ENCODE measurements at regions not wholly inside any gene's neighbourhood (a gene's known extent, or its start where the extent isn't known, plus 50 kb on each side); places are given as distances from the start of the nearest gene placed in this dataset.

GRCh38 chr5:31062902-31063580 lies 130.4 kb upstream of the CDH6 start:
- Histone ChIP-seq H3K27me3 (ENCODE audit: control insufficient read depth, insufficient read depth, low read length) (no peaks in the 10 kb centered on the region), H3K4me3 (replicated peaks in 1 of 4; ENCODE audit: control extremely low read depth in 1 of 4, insufficient read depth in 1 of 4, low read depth in 3 of 4, low read length in 4 of 4) (no peak overlapping the region), H3K4me1 (ENCODE audit: control insufficient read depth, extremely low read depth, insufficient read depth, low read length) (peaks cover 2% of the 10 kb centered on the region), H3K9ac (ENCODE audit: insufficient read depth, low read length) (no peak overlapping the region), H2AFZ (ENCODE audit: low read length) (no peak overlapping the region), H3K36me3 (ENCODE audit: control insufficient read depth, insufficient read depth, low read length) (no peaks in the 10 kb centered on the region), H3K9me3 (ENCODE audit: control insufficient read depth, insufficient read depth, low read depth, low read length) (no peaks in the 10 kb centered on the region), H4K20me1 (ENCODE audit: control insufficient read depth, extremely low read depth, insufficient read depth, low read length) (no peaks in the 10 kb centered on the region), H3K4me2 (ENCODE audit: extremely low read depth, insufficient read depth, low read length) (no peak overlapping the region), H3K27ac (ENCODE audit: insufficient read depth, low read length) (no peak overlapping the region), H3K79me2 (ENCODE audit: control insufficient read depth, insufficient read depth, low read length) (no peaks in the 10 kb centered on the region)
- TF ChIP-seq CTCF (conservative IDR thresholded peaks at IDR 0.05 in 1 of 2, IDR thresholded peaks at IDR 0.05 in 1 of 2; ENCODE audit: low read depth in 1 of 2, low read length in 2 of 2) (no peak), EZH2 (IDR thresholded peaks at IDR 0.05; ENCODE audit: low read length, missing control alignments) (no peak)
- DNase-seq (ENCODE audit: low read depth in 2 of 2) = no peak

GRCh38 chr5:31059889-31060288 lies 133.6 kb upstream of the CDH6 start:
- no peaks in the 10 kb centered on the region for H3K36me3 ChIP-seq (ENCODE audit: control insufficient read depth, insufficient read depth, low read length)
- H3K79me2 ChIP-seq (ENCODE audit: control insufficient read depth, insufficient read depth, low read length) = no peaks in the 10 kb centered on the region
- H4K20me1 ChIP-seq (ENCODE audit: control insufficient read depth, extremely low read depth, insufficient read depth, low read length) = no peaks in the 10 kb centered on the region

GRCh38 chr5:31054453-31054852 lies 139.0 kb upstream of the CDH6 start:
- no peak overlapping the region for H3K4me2 ChIP-seq (ENCODE audit: extremely low read depth, insufficient read depth, low read length)
- H3K27me3 ChIP-seq (ENCODE audit: control insufficient read depth, insufficient read depth, low read length) = no peaks in the 10 kb centered on the region
- no peak overlapping the region for H2AFZ ChIP-seq (ENCODE audit: low read length)
- no peaks in the 10 kb centered on the region for H3K36me3 ChIP-seq (ENCODE audit: control insufficient read depth, insufficient read depth, low read length)
- H3K9me3 ChIP-seq (ENCODE audit: control insufficient read depth, insufficient read depth, low read depth, low read length) = no peaks in the 10 kb centered on the region
- no peaks in the 10 kb centered on the region for H3K79me2 ChIP-seq (ENCODE audit: control insufficient read depth, insufficient read depth, low read length)
- no peak overlapping the region for H3K4me3 ChIP-seq (replicated peaks in 1 of 4; ENCODE audit: control extremely low read depth in 1 of 4, insufficient read depth in 1 of 4, low read depth in 3 of 4, low read length in 4 of 4)
- no peak overlapping the region for H3K27ac ChIP-seq (ENCODE audit: insufficient read depth, low read length)
- no peaks in the 10 kb centered on the region for H3K4me1 ChIP-seq (ENCODE audit: control insufficient read depth, extremely low read depth, insufficient read depth, low read length)
- no peak for TF ChIP-seq EZH2 (IDR thresholded peaks at IDR 0.05; ENCODE audit: low read length, missing control alignments)
- TF ChIP-seq CTCF (conservative IDR thresholded peaks at IDR 0.05 in 1 of 2, IDR thresholded peaks at IDR 0.05 in 1 of 2; ENCODE audit: low read depth in 1 of 2, low read length in 2 of 2) = no peak
- no peak for DNase-seq (ENCODE audit: low read depth in 2 of 2)
- H4K20me1 ChIP-seq (ENCODE audit: control insufficient read depth, extremely low read depth, insufficient read depth, low read length) = no peaks in the 10 kb centered on the region
- no peak overlapping the region for H3K9ac ChIP-seq (ENCODE audit: insufficient read depth, low read length)

More at GRCh38 chr5:31059889-31060288, 133.6 kb upstream of the CDH6 start:
- Histone ChIP-seq H3K4me2 (ENCODE audit: extremely low read depth, insufficient read depth, low read length) (no peak overlapping the region), H2AFZ (ENCODE audit: low read length) (no peak overlapping the region), H3K4me1 (ENCODE audit: control insufficient read depth, extremely low read depth, insufficient read depth, low read length) (no peaks in the 10 kb centered on the region), H3K27ac (ENCODE audit: insufficient read depth, low read length) (no peak overlapping the region), H3K27me3 (ENCODE audit: control insufficient read depth, insufficient read depth, low read length) (no peaks in the 10 kb centered on the region), H3K4me3 (replicated peaks in 1 of 4; ENCODE audit: control extremely low read depth in 1 of 4, insufficient read depth in 1 of 4, low read depth in 3 of 4, low read length in 4 of 4) (no peak overlapping the region), H3K9me3 (ENCODE audit: control insufficient read depth, insufficient read depth, low read depth, low read length) (no peaks in the 10 kb centered on the region), H3K9ac (ENCODE audit: insufficient read depth, low read length) (no peak overlapping the region)
- peak in 1 of 2 donors; percentile 9 for DNase-seq (ENCODE audit: low read depth in 2 of 2)
- TF ChIP-seq EZH2 (IDR thresholded peaks at IDR 0.05; ENCODE audit: low read length, missing control alignments) = no peak
- TF ChIP-seq CTCF (conservative IDR thresholded peaks at IDR 0.05 in 1 of 2, IDR thresholded peaks at IDR 0.05 in 1 of 2; ENCODE audit: low read depth in 1 of 2, low read length in 2 of 2) = no peak

Data from fibroblast of lung (primary cell).